Liver (tissue), 3 donors: ENCODE measurements at regions not wholly inside any gene's neighbourhood (a gene's known extent, or its start where the extent isn't known, plus 50 kb on each side); places are given as distances from the start of the nearest gene placed in this dataset.

Source experiments
- EGR1 ChIP-seq, 2 donors: IDR thresholded peaks; 2 replicates each; pipeline ENCODE4 v1.6.1; 2016 to 2018; ENCODE audit warnings: antibody characterized with exemption in 2 of 2, low read depth in 2 of 2
- GABPA ChIP-seq, 2 donors: IDR thresholded peaks in 1 of 2; conservative IDR thresholded peaks in 1 of 2; 2 replicates each; pipeline ENCODE4 v1.6.1; 2016; ENCODE audit warnings: antibody characterized with exemption in 2 of 2, mild to moderate bottlenecking in 1 of 2, moderate library complexity in 1 of 2
- HNF4A ChIP-seq, 2 donors: conservative IDR thresholded peaks; 2 replicates each; pipeline ENCODE4 v1.6.1; 2016; ENCODE audit warnings: antibody characterized with exemption in 2 of 2, mild to moderate bottlenecking in 2 of 2
- JUND ChIP-seq, 2 donors: IDR thresholded peaks; 2 replicates each; pipeline ENCODE4 v1.6.1; 2016; ENCODE audit warnings: antibody characterized with exemption in 2 of 2
- TAF1 ChIP-seq: conservative IDR thresholded peaks from 2 replicates; pipeline ENCODE4 v1.6.1; 2016; ENCODE audit warnings: antibody characterized with exemption, mild to moderate bottlenecking
- TF ChIP-seq, protein P1 (sequence below): fragments of 150-350 bp; IDR thresholded peaks from 2 replicates; pipeline ENCODE4 v1.5.1; 2017; ENCODE audit warnings: improper control_type of control experiment, low read depth, low read length; ENCODE audit not compliant: missing input control
- TF ChIP-seq, protein P2 (sequence below): IDR thresholded peaks from 2 replicates; pipeline ENCODE4 v1.6.1; 2016; ENCODE audit warnings: antibody characterized with exemption
- TF ChIP-seq, protein P3 (sequence below): IDR thresholded peaks from 2 replicates; pipeline ENCODE4 v1.6.1; 2016; ENCODE audit warnings: antibody characterized with exemption
- donor health status: healthy.
- donor health status: healthy.

DNA sequence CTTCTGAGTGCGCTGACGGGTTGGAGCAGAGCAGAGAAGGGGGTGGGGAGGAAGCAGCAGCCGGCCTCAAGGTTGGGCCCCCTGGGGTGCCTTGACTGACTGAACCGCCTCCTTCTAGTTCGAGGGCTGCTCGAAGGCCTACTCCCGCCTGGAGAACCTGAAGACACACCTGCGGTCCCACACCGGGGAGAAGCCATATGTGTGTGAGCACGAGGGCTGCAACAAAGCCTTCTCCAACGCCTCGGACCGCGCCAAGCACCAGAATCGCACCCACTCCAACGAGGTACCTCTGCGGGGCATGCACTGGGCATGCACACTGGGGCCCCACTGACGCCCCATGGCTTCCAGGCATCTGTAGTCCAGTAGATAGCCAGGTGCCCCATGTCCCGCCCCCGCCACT, 246.9 kb downstream of the GLI2 start:
- TF ChIP-seq, protein P1, sequence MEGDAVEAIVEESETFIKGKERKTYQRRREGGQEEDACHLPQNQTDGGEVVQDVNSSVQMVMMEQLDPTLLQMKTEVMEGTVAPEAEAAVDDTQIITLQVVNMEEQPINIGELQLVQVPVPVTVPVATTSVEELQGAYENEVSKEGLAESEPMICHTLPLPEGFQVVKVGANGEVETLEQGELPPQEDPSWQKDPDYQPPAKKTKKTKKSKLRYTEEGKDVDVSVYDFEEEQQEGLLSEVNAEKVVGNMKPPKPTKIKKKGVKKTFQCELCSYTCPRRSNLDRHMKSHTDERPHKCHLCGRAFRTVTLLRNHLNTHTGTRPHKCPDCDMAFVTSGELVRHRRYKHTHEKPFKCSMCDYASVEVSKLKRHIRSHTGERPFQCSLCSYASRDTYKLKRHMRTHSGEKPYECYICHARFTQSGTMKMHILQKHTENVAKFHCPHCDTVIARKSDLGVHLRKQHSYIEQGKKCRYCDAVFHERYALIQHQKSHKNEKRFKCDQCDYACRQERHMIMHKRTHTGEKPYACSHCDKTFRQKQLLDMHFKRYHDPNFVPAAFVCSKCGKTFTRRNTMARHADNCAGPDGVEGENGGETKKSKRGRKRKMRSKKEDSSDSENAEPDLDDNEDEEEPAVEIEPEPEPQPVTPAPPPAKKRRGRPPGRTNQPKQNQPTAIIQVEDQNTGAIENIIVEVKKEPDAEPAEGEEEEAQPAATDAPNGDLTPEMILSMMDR = no peak
- no peak for TF ChIP-seq TAF1
- TF ChIP-seq, protein P2, sequence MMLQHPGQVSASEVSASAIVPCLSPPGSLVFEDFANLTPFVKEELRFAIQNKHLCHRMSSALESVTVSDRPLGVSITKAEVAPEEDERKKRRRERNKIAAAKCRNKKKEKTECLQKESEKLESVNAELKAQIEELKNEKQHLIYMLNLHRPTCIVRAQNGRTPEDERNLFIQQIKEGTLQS = no peak
- TF ChIP-seq HNF4A (conservative IDR thresholded peaks at IDR 0.05) = no peak
- no peak for TF ChIP-seq EGR1 (IDR thresholded peaks at IDR 0.05; ENCODE audit: low read depth in 2 of 2)
- TF ChIP-seq, protein P3, sequence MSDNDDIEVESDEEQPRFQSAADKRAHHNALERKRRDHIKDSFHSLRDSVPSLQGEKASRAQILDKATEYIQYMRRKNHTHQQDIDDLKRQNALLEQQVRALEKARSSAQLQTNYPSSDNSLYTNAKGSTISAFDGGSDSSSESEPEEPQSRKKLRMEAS = no peak
- no peak for TF ChIP-seq GABPA (IDR thresholded peaks at IDR 0.05 in 1 of 2, conservative IDR thresholded peaks at IDR 0.05 in 1 of 2)
- no peak for TF ChIP-seq JUND (IDR thresholded peaks at IDR 0.05)
